ENCODE measurements at regions not wholly inside any gene's neighbourhood (a gene's known extent, or its start where the extent isn't known, plus 50 kb on each side); places are given as distances from the start of the nearest gene placed in this dataset.

DNA sequence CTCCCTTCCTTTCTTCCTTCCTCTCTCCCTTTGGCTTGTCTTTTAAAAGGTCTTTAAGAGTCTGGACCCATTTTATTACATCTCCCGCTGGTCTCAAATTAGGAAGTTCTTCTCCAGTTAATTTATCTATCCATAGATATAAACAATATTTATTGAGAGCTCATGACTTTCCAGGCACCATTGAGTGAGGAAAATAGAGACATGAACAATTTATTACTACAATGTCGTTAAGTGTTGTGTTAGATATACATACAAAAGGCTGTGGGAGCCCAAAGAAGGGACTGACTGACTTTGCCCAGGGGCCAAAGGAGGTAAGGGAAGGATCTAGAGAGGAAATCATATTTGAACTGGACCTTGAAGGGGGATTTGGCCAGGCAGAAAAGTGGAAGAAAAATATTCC lies 51.6 kb upstream of the DEUP1 start:
- Histone ChIP-seq H3K4me2 (ENCODE audit: control insufficient read depth, extremely low read depth, insufficient read depth, low read depth, low read length) (no peak overlapping the region), H3K36me3 (ENCODE audit: control insufficient read depth in 2 of 2, extremely low read depth in 1 of 2, insufficient read depth in 2 of 2, low read length in 2 of 2) (no peaks in the 10 kb centered on the region), H3K9me1 (ENCODE audit: control insufficient read depth, extremely low read depth, insufficient read depth, low read length) (no peaks in the 10 kb centered on the region), H3K79me2 (ENCODE audit: control insufficient read depth, insufficient read depth, low read length) (no peaks in the 10 kb centered on the region), H3K4me1 (ENCODE audit: control insufficient read depth, extremely low read depth, insufficient read depth, low read length) (no peaks in the 10 kb centered on the region), H3K9ac (ENCODE audit: control insufficient read depth, extremely low read depth, insufficient read depth, low read length) (no peak overlapping the region), H3K4me3 (ENCODE audit: control insufficient read depth in 2 of 3, extremely low read depth in 1 of 3, insufficient read depth in 2 of 3, low read depth in 1 of 3, low read length in 3 of 3) (no peak overlapping the region), H4K20me1 (ENCODE audit: control insufficient read depth, extremely low read depth, insufficient read depth, low read length) (no peaks in the 10 kb centered on the region), H3K27ac (ENCODE audit: control insufficient read depth, insufficient read depth, low read length) (no peak overlapping the region), H3K9me3 (ENCODE audit: control insufficient read depth, low read depth, low read length) (no peaks in the 10 kb centered on the region), H2AFZ (ENCODE audit: control insufficient read depth, low read length) (no peak overlapping the region), H3K27me3 (ENCODE audit: control insufficient read depth, extremely low read depth, insufficient read depth, low read length) (no peaks in the 10 kb centered on the region)
- TF ChIP-seq EZH2 (IDR thresholded peaks at IDR 0.05; ENCODE audit: low read length) (no peak), CTCF (optimal IDR thresholded peaks at IDR 0.05 in 1 of 3, IDR thresholded peaks at IDR 0.05 in 1 of 3, conservative IDR thresholded peaks at IDR 0.05 in 1 of 3; ENCODE audit: extremely low read depth in 1 of 3, insufficient read depth in 2 of 3, low read length in 3 of 3) (no peak)
- dilution Hi-C loops (cut with MboI; ENCODE audit: extremely low pct_ligation_motif_present, low sequenced_read_pairs): no loop called here
- FAIRE-seq (no peak), DNase-seq (ENCODE audit: low read depth, low spot score) (no peak)

DNA sequence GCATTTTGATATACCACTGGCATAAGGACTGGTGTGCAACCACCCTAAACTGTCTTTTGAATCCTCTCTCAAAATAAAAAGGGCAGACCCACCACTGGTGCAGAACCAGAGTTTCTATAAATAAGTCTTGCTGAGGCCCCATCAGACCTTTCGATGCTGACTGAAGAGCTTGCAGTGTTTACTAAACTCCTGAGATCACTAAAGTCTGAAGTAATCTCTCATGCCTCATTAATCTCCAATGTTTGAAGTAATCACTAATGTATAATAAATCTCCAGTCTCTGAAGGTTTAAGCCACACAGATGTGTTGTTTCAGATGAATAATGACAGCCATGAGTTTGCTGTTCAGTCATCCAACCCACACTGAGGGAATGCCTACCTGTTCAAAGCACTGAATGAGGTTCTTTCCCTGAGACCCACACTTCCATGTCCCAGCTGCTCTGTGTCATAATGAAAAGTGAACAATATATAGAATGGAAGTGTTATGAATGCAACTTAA lies 50.6 kb upstream of the DEUP1 start:
- no peaks in the 10 kb centered on the region for H3K4me1 ChIP-seq (ENCODE audit: control insufficient read depth, extremely low read depth, insufficient read depth, low read length)
- no peak overlapping the region for H2AFZ ChIP-seq (ENCODE audit: control insufficient read depth, low read length)
- no peak overlapping the region for H3K4me3 ChIP-seq (ENCODE audit: control insufficient read depth in 2 of 3, extremely low read depth in 1 of 3, insufficient read depth in 2 of 3, low read depth in 1 of 3, low read length in 3 of 3)
- no peaks in the 10 kb centered on the region for H3K36me3 ChIP-seq (ENCODE audit: control insufficient read depth in 2 of 2, extremely low read depth in 1 of 2, insufficient read depth in 2 of 2, low read length in 2 of 2)
- H3K9me1 ChIP-seq (ENCODE audit: control insufficient read depth, extremely low read depth, insufficient read depth, low read length): no peaks in the 10 kb centered on the region
- no peak overlapping the region for H3K9ac ChIP-seq (ENCODE audit: control insufficient read depth, extremely low read depth, insufficient read depth, low read length)
- no peaks in the 10 kb centered on the region for H3K9me3 ChIP-seq (ENCODE audit: control insufficient read depth, low read depth, low read length)
- no peak overlapping the region for H3K27ac ChIP-seq (ENCODE audit: control insufficient read depth, insufficient read depth, low read length)
- H3K27me3 ChIP-seq (ENCODE audit: control insufficient read depth, extremely low read depth, insufficient read depth, low read length): no peaks in the 10 kb centered on the region
- H3K79me2 ChIP-seq (ENCODE audit: control insufficient read depth, insufficient read depth, low read length): no peaks in the 10 kb centered on the region
- no peak overlapping the region for H3K4me2 ChIP-seq (ENCODE audit: control insufficient read depth, extremely low read depth, insufficient read depth, low read depth, low read length)
- FAIRE-seq (no peak), DNase-seq (ENCODE audit: low read depth, low spot score) (no peak)
- dilution Hi-C loops (cut with MboI; ENCODE audit: extremely low pct_ligation_motif_present, low sequenced_read_pairs): no loop called here
- H4K20me1 ChIP-seq (ENCODE audit: control insufficient read depth, extremely low read depth, insufficient read depth, low read length): no peaks in the 10 kb centered on the region
- no peak for TF ChIP-seq EZH2 (IDR thresholded peaks at IDR 0.05; ENCODE audit: low read length)
- TF ChIP-seq CTCF (optimal IDR thresholded peaks at IDR 0.05 in 1 of 3, IDR thresholded peaks at IDR 0.05 in 1 of 3, conservative IDR thresholded peaks at IDR 0.05 in 1 of 3; ENCODE audit: extremely low read depth in 1 of 3, insufficient read depth in 2 of 3, low read length in 3 of 3): no peak
